OCI-LY3 (cell line): ENCODE measurements at regions not wholly inside any gene's neighbourhood (a gene's known extent, or its start where the extent isn't known, plus 50 kb on each side); places are given as distances from the start of the nearest gene placed in this dataset.
A peak's percentile ranks its signal among the peaks of the same experiment; 100 is the strongest.

Experiments
- EZH2phosphoT487 ChIP-seq: fragments of 200-600 bp; shearing (Covaris generic); IDR thresholded peaks from 2 replicates; pipeline ENCODE4 v1.6.1; 2018; ENCODE audit warnings: antibody characterized with exemption, mixed run types, low read depth
- TF ChIP-seq, protein P1 (sequence below): fragments of 200-600, 300-600 bp; sonication (generic); IDR thresholded peaks from 2 replicates; pipeline ENCODE4 v1.5.1; 2014; ENCODE audit warnings: antibody characterized with exemption, low read length, low read depth

DNA sequence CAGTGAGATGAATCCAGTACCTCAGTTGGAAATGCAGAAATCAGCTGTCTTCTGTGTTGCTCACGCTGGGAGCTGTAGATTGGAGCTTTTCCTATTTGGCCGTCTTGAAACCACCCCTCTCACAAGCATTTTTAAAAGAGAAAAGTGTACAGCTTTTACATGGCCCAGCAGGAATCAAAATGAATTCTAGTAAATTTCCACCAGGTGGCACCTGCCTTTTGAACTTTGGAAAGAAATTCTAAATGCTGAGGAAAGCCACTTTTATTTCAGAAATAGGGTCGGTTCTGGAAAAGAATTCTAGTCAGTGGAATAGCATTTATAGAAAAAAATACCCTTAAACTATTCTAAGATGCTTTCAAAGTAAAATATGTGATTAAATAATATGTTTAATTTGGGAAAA is 647.8 kb downstream of the CD109 start:
- TF ChIP-seq, protein P1, sequence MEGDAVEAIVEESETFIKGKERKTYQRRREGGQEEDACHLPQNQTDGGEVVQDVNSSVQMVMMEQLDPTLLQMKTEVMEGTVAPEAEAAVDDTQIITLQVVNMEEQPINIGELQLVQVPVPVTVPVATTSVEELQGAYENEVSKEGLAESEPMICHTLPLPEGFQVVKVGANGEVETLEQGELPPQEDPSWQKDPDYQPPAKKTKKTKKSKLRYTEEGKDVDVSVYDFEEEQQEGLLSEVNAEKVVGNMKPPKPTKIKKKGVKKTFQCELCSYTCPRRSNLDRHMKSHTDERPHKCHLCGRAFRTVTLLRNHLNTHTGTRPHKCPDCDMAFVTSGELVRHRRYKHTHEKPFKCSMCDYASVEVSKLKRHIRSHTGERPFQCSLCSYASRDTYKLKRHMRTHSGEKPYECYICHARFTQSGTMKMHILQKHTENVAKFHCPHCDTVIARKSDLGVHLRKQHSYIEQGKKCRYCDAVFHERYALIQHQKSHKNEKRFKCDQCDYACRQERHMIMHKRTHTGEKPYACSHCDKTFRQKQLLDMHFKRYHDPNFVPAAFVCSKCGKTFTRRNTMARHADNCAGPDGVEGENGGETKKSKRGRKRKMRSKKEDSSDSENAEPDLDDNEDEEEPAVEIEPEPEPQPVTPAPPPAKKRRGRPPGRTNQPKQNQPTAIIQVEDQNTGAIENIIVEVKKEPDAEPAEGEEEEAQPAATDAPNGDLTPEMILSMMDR: peak; percentile 56
- TF ChIP-seq EZH2phosphoT487: no peak
